IPS-18c (cell line): ENCODE measurements at regions not wholly inside any gene's neighbourhood (a gene's known extent, or its start where the extent isn't known, plus 50 kb on each side); places are given as distances from the start of the nearest gene placed in this dataset.

Source experiments
- H3K4me3 ChIP-seq: 2 replicates; pipeline ENCODE4 v1.7.0; 2013; ENCODE audit warnings: low read depth, mild to moderate bottlenecking, low read length, moderate library complexity; ENCODE audit not compliant: insufficient read depth
- H3K9me3 ChIP-seq: one replicate; pipeline ENCODE4 v1.6.1; 2013; ENCODE audit warnings: mild to moderate bottlenecking, low read length, moderate library complexity; ENCODE audit not compliant: control insufficient read depth, insufficient read depth

DNA sequence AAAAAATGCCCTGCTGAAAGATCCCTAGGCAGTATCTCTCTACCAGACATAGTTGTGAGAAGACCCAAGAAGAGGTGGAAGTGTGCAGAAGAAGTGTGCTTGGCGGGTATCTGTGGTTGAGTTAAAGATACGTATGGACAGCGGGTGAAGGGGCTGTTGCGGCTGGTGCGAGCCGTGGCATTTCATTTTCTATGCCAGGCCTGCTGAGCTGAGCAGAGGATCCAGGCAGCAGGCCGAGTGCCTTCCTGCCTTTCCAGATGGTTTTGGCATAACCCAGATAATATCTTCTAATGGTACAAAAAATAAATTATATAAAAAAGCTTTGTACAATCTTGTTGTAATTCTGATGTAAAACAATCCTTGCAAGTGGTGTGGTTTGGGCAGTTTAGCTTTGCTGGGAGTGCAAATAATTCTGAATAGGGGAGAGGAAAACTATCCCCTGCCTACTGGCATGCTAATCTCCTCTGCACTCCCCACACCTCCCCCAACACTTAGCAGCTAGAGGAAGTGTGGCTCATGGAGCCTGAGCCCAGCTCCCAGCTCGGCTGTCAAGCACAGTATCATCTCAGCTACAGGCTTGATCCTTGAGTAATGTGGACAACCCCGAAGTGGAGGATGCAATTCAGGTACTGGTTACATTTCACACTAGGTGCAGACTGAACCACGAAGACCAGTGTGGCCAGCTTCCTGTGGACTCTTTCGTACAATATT lies 168.9 kb downstream of the VRK1 start:
- Histone ChIP-seq H3K4me3 (no peak overlapping the region), H3K9me3 (no peaks in the 10 kb centered on the region)

DNA sequence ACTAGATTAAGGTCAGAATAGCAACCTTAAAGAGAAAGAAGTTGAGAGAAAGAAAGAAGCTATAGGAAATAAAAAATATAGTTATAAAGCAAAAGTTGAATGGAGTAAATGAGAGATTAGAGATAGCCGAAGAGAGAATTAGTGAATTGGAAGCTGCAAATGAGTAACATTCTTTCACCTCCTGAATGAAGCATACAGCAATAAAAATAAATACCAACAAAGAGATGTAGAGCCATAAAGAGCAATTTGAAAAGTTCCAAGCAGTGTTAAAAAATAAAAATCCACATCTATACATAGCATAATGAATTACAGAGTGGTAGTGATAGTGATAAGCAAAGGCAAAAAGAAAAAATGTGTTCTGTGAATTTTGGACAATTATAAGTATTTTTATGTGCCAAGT lies 177.9 kb downstream of the VRK1 start:
- peaks cover 5% of the 10 kb centered on the region for H3K9me3 ChIP-seq

DNA sequence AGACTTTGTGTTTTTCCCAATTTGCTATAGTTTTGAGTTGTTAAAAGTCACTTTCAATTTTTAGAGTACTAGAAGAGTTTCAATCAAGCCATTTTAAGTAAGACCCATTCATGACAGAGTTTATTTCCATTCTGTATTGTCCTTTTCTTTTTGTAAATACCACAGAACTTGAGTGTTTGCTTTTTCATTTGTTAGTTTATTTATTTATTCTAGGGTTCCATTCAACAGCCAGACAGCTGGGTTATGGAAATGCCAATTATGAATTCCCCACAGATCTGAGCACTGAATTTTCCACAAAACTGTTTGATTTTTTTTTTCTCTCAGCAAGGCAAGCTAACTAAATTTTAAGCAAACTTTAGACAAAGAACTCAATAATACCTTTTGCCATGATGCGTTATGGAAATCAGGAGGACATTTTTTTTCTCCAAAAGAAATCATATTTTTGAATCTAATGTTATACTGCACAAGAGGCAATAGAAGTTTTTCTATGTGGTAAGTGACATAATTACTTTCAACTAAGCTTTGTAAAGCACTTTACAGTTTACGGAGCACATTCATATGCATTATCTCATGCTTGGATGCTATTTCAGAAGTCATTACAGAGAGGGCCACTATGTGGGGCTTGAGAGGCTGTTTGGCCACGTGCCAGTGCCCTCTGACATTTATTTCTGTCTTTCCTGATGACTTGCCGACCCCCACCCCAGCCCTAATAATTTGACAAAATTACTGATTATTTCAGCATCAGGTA lies 181.5 kb downstream of the VRK1 start:
- Histone ChIP-seq H3K4me3 (no peak overlapping the region), H3K9me3 (peaks cover 5% of the 10 kb centered on the region)

More for the DNA sequence above, 177.9 kb downstream of the VRK1 start:
- no peak overlapping the region for H3K4me3 ChIP-seq

DNA sequence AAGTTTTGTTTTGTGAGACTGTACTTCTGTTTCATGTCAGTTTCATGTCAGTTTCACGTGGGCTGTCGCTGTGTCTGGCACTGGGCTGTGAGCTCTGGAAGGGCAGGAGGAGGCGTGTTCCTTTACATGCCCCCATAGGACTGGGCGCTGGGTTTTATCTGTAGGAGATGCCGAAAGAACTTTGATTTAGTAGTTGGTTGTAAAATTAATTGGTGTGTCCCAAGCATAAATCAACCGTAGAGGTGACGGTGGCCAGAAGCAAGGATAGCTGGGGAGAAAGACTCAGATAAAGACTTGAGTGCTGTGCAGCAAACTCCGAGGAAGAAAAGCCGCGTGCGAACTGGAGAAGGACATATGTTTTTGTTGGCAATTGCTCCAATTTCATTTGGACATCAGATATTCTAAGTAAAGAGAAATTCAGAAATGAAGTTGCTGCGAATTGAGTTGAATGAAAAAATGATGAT lies 182.5 kb downstream of the VRK1 start:
- H3K4me3 ChIP-seq = no peak overlapping the region
- no peaks in the 10 kb centered on the region for H3K9me3 ChIP-seq

DNA sequence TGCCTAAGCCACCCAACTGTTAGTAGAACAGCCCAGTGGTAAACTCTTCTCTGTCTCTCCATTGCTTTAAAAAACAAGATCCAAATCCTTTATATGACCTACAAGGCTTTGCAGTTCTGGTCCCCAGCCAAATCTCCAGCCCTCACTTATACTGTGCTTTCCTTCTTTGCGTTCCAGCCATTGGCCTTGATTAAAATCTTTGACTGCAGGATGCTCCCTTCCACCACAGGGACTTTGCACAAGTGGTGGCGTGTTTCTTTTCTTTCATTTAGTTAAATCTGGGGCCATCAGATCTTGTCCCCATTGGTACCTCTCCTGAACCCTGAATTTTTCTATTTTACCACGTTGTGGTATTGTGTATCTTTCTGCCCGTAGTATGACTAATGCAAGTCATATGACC lies 183.7 kb downstream of the VRK1 start:
- Histone ChIP-seq H3K4me3 (no peak overlapping the region), H3K9me3 (no peaks in the 10 kb centered on the region)

DNA sequence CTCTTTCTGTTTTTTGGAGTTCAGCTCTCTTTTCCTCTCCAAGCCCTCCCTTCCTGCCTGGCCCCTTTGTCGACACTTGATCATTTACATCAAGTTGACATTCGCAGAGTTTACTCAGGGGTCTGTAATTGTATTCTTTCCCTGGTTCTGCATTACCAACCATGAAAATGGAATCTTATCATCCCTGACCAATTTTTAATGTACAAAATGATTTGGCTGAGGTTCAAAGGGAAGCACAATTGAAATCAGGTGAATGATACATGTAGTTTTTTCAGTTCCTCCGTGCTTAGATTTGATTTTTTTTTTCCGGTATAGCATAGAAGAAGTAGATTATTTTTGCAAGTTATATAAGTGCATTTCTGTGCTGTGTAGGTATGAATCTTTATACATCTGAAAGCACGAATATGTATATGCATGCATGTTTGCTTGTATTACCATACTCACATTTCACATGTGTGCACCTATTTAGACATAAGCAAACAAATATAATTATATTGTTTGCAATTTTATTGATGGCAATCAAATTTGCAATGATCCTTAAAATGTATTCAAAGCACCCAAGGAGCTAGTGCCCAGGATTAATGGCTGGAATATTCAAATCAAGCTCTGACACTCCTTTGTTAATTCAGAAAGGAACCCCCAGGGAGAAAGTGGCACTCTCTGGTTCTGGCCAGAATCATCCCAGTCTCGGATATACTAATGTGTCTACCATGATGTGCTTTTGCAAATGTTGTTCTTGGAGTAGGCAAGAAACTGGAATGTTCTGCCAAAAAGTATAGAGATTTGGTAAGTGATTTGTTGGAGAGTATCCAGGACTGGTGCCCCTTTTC lies 189.3 kb downstream of the VRK1 start:
- Histone ChIP-seq H3K4me3 (no peak overlapping the region), H3K9me3 (no peaks in the 10 kb centered on the region)

DNA sequence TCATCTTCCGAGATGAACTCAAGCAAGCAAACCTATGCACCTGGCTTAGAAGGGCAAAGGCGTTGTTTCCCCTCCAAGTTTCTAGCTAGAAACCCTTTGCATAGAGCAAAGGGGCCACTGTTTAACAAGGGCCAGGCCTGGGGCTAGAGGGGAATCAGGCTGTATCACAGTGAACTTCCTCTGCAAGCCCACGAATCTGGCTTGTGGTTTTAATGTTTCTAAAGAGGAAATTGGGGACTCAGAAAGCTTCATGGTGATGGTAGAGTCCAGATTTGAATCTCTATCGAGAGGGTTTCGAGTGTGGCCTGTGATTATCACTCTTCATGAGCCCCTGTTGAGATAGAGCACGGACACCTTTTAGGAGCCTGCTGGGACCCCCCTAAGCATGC lies 189.9 kb downstream of the VRK1 start:
- no peaks in the 10 kb centered on the region for H3K9me3 ChIP-seq
- no peak overlapping the region for H3K4me3 ChIP-seq

DNA sequence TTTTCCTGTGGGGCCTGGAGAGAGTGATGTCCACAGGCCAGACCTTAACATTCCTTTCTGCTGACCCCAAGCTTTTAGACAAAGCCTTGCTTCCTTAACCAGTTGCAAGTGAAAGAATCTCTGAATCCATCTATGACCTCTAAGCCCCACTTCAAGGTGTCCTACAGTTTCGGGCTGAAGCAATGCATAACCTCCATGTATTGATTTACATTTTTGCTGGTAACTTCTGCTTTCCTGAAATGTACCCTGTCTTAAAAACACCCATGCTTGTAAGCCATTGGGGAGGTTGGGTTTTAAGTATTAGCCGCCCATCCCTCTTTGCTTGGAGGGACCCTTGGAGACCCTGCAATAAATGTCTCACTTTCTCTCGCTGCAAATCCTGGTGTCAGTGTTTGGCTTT lies 190.6 kb downstream of the VRK1 start:
- Histone ChIP-seq H3K4me3 (no peak overlapping the region), H3K9me3 (no peaks in the 10 kb centered on the region)

DNA sequence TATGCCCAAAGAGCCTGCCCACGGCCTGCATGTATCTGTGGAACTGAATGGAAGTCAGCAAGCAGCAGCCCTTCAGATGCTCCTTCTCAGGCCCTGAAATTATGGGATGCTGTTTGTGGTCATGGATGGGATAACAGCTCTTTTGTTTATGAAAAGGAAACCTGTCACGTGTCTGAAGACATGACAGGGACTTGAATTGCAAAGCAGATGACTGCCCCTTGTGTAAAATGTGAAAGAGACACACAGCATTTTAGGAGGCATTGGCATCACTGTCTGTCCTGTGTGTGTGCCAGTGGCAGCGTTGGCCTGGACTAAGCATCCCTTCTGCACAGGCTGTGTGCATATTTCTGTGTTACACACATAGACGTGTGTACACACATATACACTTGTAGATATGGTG lies 192.1 kb downstream of the VRK1 start:
- Histone ChIP-seq H3K9me3 (no peaks in the 10 kb centered on the region), H3K4me3 (no peak overlapping the region)

DNA sequence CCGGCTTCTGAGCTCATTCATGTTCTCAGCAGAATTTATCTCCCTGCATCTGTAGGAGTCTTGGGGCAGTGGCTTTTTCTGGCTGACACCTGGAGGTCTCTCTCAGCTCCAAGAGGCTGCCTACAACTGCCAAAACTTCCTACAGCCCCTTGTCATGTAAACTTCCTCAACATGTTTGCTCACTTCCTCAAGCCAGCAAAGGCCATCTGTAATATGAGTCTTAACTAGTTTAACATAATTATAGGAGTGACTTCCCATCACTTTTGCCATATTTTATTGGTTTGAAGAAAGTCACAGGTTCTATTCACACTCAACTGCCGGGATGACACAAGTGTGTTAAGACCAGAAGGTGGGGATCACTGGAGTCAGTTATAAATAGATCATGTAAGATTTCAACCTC lies 194.0 kb downstream of the VRK1 start:
- no peak overlapping the region for H3K4me3 ChIP-seq

DNA sequence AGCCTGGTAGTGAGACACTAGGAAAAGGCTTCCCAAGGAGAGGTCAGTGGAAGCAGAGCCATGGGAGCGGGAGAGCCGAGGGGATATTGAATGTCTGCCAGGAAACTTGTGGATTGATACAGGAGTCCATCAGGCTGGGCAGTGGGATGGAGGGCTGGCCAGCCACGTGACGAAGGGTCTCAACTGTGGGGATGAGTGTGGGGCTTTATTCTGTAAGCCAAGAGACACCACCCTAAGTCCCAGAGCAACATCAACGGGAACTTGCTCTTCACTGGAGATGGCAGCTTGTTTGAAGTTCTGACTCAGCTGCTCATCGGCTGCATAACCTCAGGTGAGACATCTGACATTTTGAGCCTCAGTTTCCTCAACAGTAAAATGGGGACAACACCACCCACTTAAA lies 197.8 kb downstream of the VRK1 start:
- H3K4me3 ChIP-seq = no peak overlapping the region
- no peaks in the 10 kb centered on the region for H3K9me3 ChIP-seq

More for the DNA sequence above, 194.0 kb downstream of the VRK1 start:
- H3K9me3 ChIP-seq = no peaks in the 10 kb centered on the region

DNA sequence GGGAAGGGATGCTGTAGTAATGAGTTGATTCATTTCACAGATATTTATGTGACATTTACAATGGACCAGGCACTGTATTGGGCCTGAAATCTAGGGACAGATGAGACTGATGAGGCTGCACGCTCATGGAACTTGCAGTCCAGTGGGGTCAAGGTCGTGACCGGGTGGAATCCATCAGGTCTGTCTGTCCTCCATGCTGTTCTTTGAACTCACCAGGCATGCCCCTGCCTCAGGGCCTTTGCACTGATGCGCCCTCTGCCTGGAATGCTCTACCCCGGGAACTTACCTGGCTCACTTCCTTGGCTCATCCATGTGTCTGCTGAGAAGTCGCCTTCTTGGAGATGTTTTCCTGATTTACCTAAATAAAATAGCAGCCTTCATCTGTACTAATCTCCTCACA lies 200.1 kb downstream of the VRK1 start:
- Histone ChIP-seq H3K9me3 (no peaks in the 10 kb centered on the region), H3K4me3 (no peak overlapping the region)

DNA sequence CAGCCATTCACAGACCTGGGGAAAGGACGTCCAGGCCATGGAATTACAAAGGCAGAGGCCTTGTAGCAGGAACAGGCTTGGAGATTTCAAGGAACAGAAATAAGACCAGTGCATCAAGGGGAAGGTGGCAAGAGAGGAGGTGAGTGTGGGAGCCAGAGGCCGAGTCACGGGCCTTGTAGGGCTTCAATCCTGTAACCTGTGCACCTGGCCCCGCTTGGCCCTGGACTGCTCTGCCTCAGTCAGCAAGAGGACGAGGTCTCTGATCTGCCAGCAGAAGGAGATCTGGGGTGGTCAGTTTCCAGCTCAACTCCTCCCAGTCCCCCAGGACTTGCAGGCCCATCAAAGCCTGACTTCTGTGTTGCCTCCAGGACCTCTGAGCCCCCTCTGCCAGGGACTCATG lies 200.8 kb downstream of the VRK1 start:
- no peaks in the 10 kb centered on the region for H3K9me3 ChIP-seq

DNA sequence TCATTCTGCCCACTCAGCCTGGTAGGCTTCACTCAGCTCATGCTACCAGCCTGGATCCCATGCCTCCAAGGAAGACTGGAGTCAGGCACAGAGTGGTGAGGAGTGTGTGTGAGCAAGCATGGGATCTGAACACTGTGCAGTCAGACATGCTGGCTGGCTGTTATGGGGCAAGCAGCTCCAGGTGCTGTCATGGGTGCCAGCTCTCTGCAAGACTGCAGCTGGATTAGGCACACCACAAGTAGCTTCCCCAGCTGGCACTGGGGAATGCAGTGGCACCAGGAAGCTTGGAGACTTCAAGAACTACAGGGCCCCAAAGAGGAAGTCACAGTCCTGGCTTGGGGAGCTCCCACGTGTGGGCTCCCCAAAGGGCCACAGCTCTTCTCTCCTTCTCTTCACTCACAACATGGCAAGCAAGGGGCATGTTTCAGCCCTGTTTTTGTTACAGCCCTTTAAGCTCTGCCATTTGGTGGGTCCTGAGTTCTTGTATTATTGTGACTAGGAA lies 202.5 kb downstream of the VRK1 start:
- H3K9me3 ChIP-seq = no peaks in the 10 kb centered on the region
- H3K4me3 ChIP-seq = no peak overlapping the region

More for the DNA sequence above, 200.8 kb downstream of the VRK1 start:
- H3K4me3 ChIP-seq = no peak overlapping the region

DNA sequence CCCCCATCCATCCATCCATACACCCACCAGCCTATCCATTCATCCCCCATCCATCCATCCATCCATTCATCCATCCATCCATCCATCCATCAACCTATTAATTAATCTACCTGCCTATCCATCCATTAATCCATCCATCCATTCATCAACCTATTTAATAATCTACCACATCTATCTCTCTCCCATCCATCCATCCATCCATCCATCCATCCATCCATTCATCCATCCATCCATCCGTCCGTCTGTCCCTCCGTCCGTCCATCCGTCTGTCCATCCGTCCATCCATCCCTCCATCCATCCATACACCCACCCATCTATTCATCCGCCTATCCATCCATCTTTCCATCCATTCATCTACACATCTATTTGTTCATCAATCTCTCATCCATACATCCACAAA lies 205.3 kb downstream of the VRK1 start:
- Histone ChIP-seq H3K4me3 (no peak overlapping the region), H3K9me3 (no peaks in the 10 kb centered on the region)

DNA sequence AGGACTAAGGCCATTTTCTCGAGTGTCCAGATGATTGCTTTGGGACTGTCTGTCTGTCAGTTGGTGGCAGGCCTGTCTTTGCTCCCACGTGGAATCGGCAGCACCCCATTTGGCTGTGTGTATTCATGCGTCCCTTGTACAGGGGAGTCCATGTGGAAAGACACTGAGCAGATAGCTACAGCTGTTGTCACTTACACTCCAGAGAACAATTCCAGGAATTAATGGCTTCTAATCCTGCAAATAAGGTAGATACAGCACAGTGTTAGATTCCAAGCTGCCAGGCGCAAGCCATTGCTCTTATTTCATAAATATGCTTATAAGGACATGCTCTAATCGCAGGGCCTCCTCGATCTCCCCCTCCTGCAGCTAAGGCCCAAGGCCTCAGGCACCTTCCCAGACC lies 208.8 kb downstream of the VRK1 start:
- Histone ChIP-seq H3K9me3 (no peaks in the 10 kb centered on the region), H3K4me3 (no peak overlapping the region)

DNA sequence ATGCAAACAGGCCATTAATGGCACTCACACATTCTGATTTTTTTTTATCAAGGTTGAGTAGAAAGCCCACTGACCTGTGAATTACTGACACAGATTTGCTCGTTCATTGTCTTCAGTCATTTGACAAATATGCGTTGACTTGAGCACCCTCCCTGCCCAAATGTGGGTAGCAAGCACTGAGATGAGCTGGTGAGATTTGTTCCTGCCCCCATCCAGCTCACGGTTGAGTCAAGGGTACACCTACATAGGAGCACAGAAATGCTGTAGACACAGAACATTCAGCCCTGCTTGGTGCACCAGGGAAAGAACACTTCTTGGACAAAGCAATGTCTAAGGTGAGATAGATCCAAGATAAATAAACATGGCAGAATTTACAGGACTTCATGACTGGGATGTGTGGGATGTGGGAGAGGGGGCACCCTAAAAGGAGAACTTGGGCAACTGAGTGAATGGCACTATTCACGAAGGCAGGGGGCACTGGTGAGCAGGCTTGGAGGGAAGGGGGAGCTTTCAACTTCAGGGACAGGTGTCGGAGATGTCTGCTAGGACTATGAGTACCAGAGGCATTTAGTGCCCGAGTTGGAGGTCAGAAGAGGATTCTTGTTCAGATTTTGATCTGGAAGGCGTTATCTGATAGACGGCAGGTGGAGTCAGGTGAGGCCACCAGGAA lies 213.4 kb downstream of the VRK1 start:
- Histone ChIP-seq H3K9me3 (no peaks in the 10 kb centered on the region), H3K4me3 (no peak overlapping the region)
